NCI-H510A treated with DMSO at 0.1 percent for 48 hours (cell line): ENCODE measurements at regions not wholly inside any gene's neighbourhood (a gene's known extent, or its start where the extent isn't known, plus 50 kb on each side); places are given as distances from the start of the nearest gene placed in this dataset.

ENCODE experiments used
- DNase-seq: peaks from one replicate; lab custom pipeline; 2025; lab: John Stamatoyannopoulos, UW

DNA sequence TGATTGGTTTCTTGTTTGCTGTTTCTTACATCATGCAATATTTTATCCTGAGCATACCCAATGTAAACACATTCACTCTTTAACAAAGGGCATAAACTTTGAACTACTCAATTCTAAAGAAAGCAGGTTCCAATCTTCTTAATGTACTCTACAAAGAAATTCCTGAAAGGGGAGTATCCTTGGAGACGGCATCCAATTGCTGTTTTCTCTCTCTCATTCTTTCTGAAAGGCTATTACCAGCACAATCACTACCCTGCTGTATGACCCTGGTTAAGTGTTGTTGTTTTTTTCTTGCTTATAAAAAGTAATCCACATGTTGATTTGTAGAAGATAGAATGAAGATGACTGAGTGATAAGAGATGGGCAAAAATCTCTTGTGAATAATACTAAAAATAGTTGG, 176.0 kb downstream of the ZNF365 start:
- no peak for DNase-seq

DNA sequence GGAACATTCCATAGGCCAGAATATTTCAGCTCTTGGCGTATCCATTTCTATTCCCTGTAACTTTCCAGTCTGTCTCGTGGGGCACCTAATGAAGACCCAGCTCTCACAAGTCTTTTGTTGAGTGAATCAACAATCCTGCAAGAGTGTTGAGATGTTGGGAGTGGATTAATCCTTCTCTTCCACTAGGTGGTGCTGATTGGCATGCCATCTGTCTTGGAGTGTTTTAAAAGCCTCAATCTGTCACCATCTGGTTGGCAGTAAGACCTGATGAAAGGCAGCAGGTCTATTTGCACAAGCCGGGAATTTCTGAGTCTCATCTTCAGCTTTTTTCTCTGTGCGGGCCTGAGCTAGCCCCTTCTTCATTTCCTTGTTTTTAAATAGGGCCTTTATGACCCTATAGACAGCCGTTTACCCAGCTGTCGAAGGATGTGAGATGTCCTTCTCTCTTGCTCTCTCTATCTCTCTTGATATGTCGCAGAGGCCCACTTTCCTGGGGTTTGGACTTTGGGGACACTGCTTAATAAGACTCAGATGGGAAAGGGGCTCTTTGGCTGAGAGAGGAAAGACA, 180.5 kb downstream of the ZNF365 start:
- DNase-seq, result peak; percentile 39

DNA sequence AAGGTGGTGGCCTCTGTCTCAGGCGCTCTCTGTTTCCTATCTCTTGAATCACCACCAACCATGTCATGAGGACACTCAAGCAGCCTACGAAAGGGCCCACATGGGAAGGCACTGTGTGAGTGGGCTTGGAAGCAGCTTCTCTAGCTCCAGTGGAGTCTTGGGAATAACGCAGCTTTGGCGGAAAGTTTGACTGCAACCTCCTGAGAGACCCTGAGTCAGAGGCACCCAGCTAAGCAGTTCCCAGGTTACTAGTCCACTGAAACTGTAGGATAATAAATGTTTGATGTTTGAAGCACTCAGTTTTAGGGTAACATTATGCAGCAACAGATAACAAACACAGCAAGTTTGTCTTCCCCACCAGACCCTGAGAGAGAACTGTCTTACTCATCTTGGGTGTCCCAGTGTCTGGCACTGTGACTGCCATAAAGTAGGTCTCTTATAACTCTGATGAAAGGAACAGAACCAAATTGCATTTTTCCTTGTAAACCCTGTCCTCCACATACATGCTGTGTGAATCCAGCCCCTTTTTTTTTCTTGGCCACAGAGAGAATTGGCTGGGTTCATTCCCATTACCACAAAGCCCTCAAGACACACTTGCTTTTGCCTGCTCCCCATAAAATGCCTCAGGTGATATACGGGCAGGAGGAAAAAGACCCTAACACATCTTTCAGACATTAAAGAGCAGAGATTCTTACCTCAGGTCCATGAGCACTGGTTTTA, 185.5 kb downstream of the ZNF365 start:
- no peak for DNase-seq

DNA sequence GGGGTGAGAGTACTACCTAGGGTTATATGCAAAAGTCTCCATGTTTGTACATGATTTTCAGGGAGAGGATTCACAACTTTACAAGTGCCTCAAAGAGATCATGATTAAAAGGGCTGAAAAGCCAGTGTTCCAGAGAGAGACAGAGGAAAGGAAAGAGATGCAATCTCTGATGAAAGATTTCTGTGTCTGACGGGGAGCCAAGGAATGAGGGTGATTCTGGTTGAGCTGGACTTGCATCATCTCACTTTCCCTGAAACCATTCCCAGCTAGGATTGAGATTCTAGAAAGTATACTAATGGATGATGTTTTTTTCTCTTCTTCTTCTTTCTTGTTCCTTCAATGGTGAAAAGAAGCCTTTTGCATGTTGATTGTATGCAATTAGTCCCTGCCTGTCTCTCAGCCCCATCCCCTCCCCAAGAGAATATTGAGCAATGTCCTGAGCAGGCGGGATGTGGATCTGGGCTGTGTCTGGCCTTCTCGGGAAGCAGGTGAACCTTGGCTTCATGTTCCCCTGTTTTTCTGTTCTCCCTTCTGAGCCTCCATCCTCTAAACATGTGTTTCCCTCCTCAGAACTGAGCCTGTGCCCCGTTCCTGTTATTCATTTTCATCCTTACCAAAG, 186.1 kb downstream of the ZNF365 start:
- DNase-seq, result no peak

DNA sequence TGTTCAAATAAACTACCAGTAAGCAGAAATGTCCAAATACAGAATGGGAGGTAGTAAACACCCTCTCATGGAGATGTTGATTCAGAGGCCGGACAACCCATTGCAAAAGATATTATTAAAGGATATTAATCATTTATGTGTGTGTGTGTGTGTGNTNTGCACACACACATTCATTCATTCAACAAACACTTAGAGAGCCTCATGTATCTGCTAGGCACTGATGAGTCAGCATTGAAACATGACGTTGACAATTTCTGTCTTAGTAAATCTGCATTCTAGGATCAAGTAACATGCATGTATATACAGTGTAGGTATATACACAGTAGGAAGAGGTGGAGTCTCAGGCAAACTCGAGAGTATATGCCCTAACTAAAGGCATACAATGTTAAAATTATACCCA, 187.0 kb downstream of the ZNF365 start:
- no peak for DNase-seq

DNA sequence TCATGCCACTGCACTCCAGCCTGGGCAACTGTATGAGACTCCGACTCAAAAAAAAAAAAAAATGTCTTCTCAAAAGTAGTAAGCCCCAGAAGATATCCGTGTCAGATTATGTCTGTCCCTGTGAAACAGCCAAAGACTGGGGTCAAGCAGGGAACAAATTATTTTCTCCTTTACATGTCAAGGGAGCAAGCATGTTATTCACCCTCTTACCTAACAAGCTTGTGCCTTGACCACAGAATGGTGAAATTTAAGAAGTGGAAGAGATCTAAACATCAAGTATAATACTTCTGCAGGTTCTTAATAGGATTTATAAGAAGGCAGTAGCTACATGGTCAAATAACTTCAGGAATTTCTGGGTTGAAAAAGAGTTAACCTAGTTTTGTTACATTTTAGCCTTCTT, 187.9 kb downstream of the ZNF365 start:
- DNase-seq, result no peak

- DNase-seq, result no peak
These were observed 188.6 kb downstream of the ZNF365 start for GRCh38 chr10:62562795-62563194.

DNA sequence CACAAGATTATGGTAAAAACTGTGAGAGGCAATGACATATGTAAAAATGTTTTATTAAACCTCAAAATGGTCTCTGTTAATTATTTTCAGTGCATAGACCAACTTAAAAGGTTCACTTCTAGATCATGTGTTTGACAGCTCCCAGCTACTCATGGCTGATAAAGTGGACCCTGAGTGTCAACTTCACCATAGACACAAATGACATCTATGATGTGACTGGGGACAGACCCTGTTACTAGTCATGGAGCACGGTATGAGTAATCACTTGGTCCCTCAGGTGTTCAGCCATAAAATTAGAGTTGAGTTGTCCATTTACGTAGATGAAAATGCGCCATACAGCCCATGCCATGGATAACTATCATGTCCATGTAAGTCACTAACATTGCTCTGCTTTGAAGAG, 199.8 kb downstream of the ZNF365 start:
- DNase-seq, result no peak

- DNase-seq, result no peak
These were observed 202.9 kb downstream of the ZNF365 start for GRCh38 chr10:62577076-62577475.

DNA sequence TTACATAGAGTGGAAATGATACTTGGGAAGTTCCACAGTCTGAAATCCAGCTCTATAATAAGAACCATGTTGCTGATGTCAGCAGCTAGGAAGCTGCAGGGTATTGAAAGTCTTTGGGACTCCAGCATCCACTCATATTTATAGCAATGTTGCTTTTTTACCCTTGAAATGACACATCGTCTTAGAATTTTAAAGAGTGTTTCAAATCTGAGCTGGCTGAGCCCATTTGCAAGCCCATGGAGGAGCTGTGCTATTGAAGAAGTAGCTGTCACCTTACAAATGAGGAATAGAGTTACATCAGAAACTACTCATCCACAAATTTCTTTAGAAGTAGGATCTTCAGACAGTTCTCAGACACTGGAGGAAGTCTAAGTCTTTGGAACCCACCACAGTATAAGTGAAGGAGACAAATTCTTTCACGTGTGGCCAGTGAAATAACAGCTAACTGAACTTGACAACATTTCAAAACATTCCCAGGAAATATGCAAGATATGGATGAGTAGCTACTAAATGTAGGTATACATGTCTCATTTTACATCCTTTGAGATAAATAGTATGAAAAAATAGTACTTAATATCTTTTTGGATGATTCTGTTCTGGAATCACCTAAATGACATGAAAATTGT, 203.6 kb downstream of the ZNF365 start:
- DNase-seq, result no peak

DNA sequence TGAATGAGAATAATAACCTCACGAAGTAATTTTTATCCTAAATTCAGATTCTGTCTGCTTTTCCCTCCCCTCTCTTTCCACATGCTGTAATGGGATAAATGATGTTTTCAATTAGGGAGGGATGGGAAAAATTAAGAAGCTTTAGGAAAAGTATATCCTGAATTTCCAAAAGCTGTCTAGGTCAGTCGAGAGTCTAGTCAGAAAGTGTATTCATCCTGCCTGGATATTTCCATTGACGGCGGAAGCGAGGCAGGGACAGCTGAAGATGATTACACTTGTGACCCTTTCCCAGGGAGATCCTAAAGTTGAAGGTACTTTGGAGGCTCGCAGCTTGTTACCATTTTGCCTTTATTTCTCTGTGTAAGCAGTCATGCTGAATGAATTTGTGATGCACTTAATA, 204.1 kb downstream of the ZNF365 start:
- DNase-seq, result no peak

GRCh38 chr10:62578916-62579315, 204.7 kb downstream of the ZNF365 start:
- no peak for DNase-seq

DNA sequence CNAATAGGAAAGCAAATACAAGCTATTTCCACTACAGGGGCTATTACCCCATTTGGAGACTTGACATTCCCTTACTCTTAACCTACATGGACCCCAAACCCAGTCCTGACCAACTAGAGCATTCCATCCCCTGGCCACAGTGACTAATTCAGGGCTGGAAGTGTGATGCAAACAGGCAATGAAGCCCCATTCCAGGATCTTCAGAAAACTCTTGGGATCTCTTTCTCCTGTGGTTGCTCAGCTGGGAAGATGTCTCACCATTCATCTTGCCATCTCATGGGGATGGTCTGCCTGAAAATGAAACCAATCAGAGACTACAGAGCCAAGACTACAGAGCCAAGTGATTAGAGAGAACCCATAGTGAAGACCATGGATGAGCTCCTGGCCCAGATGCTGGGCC, 206.2 kb downstream of the ZNF365 start:
- DNase-seq, result no peak

GRCh38 chr10:62581351-62581750, 207.2 kb downstream of the ZNF365 start:
- no peak for DNase-seq

DNA sequence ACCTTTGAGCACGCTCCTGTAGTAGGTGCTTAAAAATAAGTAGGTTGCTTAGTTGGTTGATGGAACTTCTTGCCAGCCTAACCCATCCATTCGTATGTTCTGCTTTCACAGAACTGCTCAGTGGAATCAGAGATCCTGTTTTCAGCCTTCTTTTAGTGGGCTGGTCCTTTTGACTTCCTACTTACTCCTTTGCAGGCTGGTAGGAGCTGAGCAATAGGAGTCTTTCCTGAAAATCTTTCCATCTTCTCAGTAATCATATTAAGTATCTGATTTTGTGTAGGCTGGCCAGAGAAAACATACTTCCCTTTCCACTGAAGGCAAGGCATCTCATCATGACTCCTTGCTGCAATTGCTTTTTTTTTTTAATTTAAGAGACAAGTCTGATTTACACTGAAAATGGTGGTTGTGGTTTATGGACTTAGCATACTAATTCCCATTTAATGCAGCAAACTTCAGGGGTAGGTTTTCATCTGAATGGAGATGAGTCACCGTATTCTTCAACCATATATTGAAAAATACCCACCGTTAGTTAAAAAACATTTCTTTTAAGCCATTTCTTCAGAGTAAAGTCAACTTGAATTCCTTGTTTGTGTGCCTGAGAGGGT, 208.0 kb downstream of the ZNF365 start:
- no peak for DNase-seq

GRCh38 chr10:62582804-62583208, 208.6 kb downstream of the ZNF365 start:
- no peak for DNase-seq

GRCh38 chr10:62583876-62584615, 209.9 kb downstream of the ZNF365 start:
- no peak for DNase-seq

DNA sequence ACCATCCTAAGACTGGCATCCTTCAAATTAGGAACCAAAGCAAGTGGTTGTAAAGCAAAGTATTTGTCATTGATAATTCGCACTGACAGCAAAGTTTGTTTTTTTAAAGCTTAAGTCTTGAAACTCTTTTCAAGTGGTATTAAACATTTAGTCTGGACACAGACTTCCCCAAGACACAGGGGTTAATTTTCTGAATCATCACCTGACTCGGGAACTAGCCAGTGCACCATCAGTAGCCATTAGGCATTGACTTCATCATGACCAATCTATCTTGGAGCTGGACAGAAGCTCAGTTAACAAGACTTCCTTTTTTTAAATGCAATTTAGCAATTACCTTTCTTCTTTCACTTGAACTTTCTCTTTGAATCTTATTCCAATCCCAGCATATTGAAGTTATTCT, 210.6 kb downstream of the ZNF365 start:
- DNase-seq, result no peak

DNA sequence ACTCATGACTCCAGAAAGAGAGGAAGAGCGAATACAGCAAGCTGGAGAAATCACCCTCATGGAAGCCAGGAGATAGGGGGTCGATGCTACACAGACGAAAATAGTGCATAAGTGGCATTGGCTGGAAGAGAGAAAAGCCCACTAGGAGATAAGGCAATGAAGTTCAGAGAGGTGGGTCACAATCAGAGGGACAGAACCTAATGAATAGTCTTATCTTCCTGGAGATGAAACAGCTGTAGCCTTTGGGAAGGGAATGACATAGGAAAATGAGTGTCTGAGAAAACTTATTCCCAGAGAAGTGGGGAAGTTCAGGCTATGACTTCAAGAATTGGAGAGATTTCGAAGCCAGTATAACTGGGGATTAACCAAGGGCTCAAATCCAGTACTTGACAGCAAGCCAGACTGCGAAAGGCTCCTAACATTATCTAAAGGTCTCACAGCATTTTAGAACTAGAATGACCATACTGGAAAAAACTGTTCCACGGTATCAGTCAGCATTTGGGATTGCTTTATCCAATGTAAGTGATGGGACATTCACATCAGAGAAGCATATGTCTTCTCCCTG, 211.1 kb downstream of the ZNF365 start:
- no peak for DNase-seq

GRCh38 chr10:62587011-62587410, 212.8 kb downstream of the ZNF365 start:
- DNase-seq, result no peak

- no peak for DNase-seq
These were observed 213.9 kb downstream of the ZNF365 start for GRCh38 chr10:62588116-62588515.

DNA sequence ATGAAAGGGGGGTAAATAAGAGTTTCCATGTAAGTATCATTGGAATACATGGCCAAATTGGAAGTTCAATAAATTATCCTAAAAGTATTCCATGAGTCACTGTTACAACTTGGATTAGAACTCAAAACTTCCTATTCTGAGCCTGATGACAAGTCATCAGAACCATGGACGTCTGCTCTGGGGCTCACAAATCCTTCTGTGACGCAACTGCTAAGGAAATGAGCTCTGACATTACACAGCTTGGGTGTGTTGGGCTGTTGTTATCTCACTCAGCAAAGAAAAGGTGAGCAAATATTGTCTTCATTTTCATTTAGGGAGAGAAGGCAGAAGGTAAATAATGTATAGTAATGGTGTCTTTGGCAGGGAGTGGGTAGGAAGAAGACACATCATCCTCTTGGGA, 214.8 kb upstream of the ADO start:
- no peak for DNase-seq
